GM20431 (cell line): ENCODE measurements at regions not wholly inside any gene's neighbourhood (a gene's known extent, or its start where the extent isn't known, plus 50 kb on each side); places are given as distances from the start of the nearest gene placed in this dataset.

Experiments
- in situ Hi-C: fragments of 300-500 bp; cut with MseI, MboI; formaldehyde crosslinking; loops from one replicate; pipeline ENCODE4 v1.15.0; 2020; ENCODE audit warnings: low sequenced_read_pairs; ENCODE audit not compliant: unreplicated experiment

GRCh38 chr13:64801768-64802167 is 2428.4 kb downstream of the PCDH9 start:
- in situ Hi-C loops: no loop called here

DNA sequence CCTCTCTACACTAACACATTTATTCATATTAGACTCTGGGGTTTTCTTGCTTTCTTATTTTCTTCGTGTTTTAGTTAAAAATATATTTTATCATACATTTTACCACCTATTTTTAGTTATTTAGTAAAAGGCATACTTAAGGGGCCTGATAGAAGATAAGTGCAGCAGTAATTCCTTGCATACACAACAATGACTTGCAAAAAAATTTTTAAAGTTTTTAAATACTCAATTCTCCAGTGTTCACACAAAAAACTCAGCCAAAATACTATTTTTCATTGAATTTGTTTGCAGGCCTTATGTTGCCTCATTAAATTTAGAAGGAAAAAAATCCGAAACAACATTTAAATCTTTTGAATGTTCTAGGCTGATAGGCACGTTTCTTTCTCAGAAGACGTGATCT is 2431.7 kb downstream of the PCDH9 start:
- in situ Hi-C loops: no loop called here

- in situ Hi-C loops: no loop called here
Measured at GRCh38 chr13:64793592-64793991, 2436.5 kb downstream of the PCDH9 start.

GRCh38 chr13:64793131-64793530 is 2437.0 kb downstream of the PCDH9 start:
- in situ Hi-C loops: no loop called here

DNA sequence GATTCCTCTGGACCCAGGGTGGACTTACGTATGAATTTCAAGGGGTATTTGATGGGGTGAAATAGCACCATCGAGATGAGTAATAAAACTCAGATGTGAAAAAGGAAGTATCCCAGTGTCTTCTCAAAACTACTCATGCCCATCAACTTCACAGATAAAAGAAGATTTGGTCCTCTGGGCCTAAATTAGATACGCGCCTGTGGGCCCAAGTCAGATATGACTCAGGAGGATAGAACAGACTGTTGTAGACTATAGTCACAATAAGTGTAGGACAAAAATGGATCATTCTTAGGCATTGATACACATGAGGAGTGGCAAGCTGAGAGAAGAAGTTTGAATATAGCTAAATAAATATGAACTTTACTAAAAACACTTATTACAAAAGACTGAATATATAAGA is 2438.8 kb downstream of the PCDH9 start:
- in situ Hi-C loops: no loop called here

DNA sequence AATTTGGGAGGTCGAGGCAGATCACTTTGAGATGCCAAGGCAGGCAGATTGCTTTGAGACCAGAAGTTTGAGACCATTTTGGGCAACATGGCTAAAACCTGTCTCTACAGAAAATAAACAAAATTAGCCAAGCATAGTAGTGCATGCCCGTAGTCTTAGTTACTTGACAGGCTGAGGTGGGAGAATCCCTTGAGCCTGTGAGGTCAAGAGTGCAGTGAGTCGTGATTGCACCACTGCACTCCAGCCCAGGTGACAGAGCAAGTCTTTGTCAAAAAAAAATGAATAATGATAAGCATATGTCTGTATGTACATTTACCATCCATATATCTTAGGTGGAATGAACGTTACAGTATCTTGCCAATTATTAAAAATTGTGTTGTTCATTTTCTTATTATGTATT is 2447.7 kb downstream of the PCDH9 start:
- in situ Hi-C loops: no loop called here

- in situ Hi-C loops: no loop called here
Measured at GRCh38 chr13:64778002-64778401, 2452.1 kb downstream of the PCDH9 start.

DNA sequence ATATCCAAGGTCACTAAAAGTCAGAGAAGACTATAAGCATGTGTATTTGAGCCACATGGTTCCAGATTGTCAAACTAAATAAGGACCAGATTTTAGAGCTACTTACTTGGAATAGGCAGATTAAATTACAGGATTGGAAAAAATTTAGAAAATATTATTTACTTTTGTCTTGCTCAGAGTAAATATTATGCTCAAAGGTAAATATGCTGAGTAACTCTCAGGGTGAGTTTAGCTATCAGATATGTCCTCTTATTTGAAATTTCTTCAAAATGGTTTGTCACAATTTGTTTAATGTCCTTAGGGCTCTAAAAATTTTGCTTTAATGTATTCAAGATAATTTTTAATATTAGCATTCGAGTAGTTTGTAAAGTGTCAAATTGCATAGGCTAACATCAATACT is 2455.2 kb downstream of the PCDH9 start:
- in situ Hi-C loops: no loop called here

- in situ Hi-C loops: no loop called here
Measured at GRCh38 chr13:64770743-64771142, 2459.4 kb downstream of the PCDH9 start.

GRCh38 chr13:64767054-64767453 is 2463.1 kb downstream of the PCDH9 start:
- in situ Hi-C loops: no loop called here

DNA sequence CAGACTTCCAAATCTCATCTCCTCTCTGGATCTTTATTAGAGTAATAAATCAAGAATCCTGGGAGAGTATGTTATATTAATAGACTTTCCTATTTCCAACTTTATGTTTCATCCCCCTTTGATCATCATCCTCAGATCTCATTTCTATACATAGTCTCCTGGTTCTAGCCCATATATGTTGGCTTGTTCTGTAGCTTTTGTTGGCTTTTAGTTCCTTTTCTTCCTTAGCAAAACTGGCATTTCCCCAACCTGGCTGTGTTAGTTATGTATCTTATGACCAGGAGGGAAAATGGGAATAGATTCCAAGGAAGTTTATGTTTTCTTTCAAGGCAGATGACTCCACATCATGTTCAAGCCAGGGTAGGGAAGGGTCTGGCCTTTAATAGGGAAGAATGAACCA is 2464.5 kb downstream of the PCDH9 start:
- in situ Hi-C loops: no loop called here

- in situ Hi-C loops: no loop called here
Measured at GRCh38 chr13:64758521-64759244, 2471.5 kb downstream of the PCDH9 start.

DNA sequence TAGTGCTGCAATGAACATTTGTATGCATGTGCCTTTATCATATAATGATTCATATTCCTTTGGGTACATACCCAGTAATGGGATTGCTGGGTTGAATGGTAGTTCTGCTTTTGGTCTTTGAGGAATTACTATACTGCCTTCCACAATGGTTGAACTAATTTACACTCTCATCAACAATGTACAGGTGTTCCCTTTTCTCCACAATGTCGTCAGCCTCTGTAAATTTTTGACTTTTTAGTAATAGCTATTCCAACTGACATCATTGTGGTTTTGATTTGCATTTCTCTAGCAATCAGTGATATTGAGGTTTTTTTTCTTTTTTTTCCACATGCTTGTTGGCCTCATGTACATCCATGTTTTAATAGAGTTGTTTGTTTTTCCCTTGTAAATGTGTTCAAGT is 2473.5 kb downstream of the PCDH9 start:
- in situ Hi-C loops: no loop called here

DNA sequence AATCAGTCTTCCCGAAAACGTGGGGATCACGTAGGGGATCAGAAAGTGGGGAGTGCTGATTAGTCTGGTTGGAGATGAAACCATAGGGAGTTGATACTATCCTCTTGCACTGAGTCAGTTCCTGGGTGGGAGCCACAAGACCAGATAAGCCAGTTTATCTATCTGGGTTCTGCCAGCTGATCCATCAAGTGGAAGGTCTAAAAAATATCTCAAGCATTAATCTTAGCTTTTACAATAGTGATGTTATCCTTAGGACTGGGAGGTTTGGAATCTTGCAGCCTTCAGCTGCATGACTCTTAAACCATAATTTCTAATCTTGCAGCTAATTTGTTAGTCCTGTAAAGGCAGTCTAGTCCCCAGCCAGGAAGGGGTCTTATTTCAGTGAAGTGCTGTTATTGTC is 2474.2 kb downstream of the PCDH9 start:
- in situ Hi-C loops: no loop called here

- in situ Hi-C loops: no loop called here
Measured at GRCh38 chr13:64753233-64754000, 2476.7 kb downstream of the PCDH9 start.

DNA sequence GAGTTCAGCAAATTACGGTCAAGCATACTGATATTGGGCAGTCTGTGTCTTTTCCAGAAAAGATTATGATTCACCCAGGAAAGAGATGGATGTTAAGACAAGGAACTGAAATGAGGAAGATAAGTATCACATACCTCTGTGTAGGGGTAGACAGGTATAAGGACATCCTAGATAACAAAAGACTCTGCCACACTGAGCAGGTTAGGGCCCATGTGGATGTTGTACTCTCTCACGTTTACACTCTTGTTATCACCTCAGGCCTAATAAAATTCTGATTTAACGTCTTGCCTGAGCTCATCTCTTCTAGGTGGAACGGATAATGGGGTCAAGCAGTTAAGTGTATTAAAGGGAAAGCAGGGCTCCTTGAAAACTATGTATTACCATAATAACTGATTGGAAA is 2480.8 kb downstream of the PCDH9 start:
- in situ Hi-C loops: no loop called here

DNA sequence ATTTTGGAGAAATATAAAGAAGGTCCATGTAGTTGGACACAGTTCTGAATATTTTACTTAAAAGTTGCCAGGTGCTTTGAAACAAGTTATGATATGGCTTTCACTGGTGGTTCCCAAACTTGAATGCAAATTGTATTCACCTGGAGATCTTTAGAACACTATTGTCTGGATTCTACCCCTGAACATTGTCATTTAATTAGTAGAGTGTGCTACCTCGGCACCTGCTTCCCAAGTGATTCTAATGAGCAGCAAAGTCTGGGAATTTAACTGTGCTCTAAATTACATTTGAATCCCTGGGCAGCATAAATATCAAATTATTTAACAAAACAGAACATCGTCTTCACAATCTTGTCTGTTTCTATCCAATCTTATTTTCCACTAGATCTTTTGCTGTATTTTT is 2483.3 kb downstream of the PCDH9 start:
- in situ Hi-C loops: no loop called here

DNA sequence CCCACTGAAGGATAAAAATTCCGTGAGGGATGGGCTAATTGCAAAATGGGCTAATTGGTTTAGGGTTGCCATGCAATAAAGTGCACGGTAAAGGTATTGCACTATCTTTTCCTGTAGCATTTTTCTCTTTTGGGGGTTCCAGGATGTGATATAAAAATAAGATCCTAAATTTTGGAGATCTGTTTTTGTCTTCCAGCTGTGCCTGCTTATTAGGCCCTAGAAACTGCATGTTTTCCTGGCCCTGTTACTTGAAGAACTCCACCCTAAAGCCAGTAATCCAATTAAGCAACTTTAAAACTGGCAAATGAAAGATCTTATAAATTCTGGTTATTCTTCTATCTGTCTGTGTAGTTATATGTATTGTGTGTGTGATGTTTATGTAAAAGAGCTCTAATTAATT is 2489.6 kb downstream of the PCDH9 start:
- in situ Hi-C loops: no loop called here

GRCh38 chr13:64725492-64725891 is 2504.6 kb downstream of the PCDH9 start:
- in situ Hi-C loops: no loop called here

DNA sequence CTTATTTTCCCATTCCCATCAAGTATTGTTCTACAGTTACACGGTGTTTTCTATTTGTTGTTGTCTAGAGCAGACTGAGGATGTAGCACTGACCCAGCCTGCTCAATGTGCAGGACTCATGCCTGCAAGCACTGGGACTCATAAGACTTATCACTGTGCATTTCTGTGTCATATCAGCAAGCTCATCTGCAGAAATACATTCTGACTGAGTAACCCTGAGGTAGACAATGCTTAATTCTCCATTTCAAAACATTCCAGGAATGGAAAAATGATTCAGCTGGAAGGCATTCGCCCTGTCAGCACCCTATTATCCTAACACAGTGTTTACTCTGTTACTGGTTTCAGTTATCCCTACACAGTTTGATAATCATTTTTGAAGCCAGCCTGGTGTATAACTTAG is 2506.4 kb downstream of the PCDH9 start:
- in situ Hi-C loops: no loop called here

DNA sequence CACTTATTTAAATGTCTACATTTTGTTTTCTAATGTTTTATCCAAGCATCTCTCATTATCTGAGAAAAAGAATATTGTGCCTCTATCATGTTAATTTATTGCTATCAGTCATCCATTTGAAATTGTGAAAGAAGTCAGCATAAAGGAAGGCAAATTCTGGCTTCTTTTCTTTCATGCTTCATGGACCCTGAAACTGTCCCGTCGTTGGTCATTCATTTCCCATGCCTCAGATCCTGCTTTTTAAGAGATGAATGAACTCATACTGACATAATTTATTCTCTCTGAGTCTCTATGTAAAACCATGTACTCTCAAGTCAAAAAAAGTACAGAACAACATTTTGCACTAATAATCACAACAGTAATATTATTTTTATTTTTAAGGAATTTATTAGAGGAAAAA is 2512.0 kb downstream of the PCDH9 start:
- in situ Hi-C loops: no loop called here

- in situ Hi-C loops: no loop called here
Measured at GRCh38 chr13:64716936-64717335, 2513.2 kb downstream of the PCDH9 start.
